HCT116 (cell line): ENCODE measurements at regions not wholly inside any gene's neighbourhood (a gene's known extent, or its start where the extent isn't known, plus 50 kb on each side); places are given as distances from the start of the nearest gene placed in this dataset.

Source experiments
- ATAC-seq: fragments of 200-7000 bp; cut with Tn5 transposase; 2 replicates; pipeline ENCODE4 v1.9.1; 2020; ENCODE audit warnings: mild to moderate bottlenecking, moderate library complexity
- BruUV-seq: library from RNA; stranded (reverse); fragments of 400-500 nt; replicated peaks from 2 replicates; lab custom pipeline; 2021; lab: Mats Ljungman, UMichigan
- CTCF ChIA-PET: fragments of 300-600 bp; sonication (Branson Sonifier 250); formaldehyde crosslinking; loops from one replicate; lab custom pipeline; 2021; ENCODE audit warnings: antibody characterized with exemption; lab: Charles Lee
- POLR2A ChIA-PET: fragments of 300-600, 350-600 bp; sonication (Branson Sonifier 250); formaldehyde crosslinking; loops from one replicate; lab custom pipeline; 2021; ENCODE audit warnings: antibody characterized with exemption; lab: Charles Lee
- RAD21 ChIA-PET, 2 experiments: fragments of 300-600 bp; sonication (Branson Sonifier 250); formaldehyde crosslinking; loops; one replicate each; lab custom pipeline; 2023; ENCODE audit warnings: low total read pairs in 2 of 2; ENCODE audit not compliant: uncharacterized antibody in 2 of 2, unreplicated experiment in 2 of 2, low non-redundant PET in 1 of 2; lab: Charles Lee
- DNase-seq: peaks from one replicate; pipeline ENCODE4 v3.0.0-alpha.2; 2010; ENCODE audit warnings: low read depth, low spot score
- H2AFZ ChIP-seq: fragments of 200-600 bp; shearing (Covaris generic), sonication (generic); 2 replicates; pipeline ENCODE4 v1.6.1; 2017; ENCODE audit warnings: low read depth, mixed run types, mixed read lengths, antibody characterized with exemption, low read length; ENCODE audit not compliant: poor library complexity, severe bottlenecking
- H3K27ac ChIP-seq: 2 replicates; pipeline ENCODE4 v1.5.1; 2012; ENCODE audit warnings: low read depth, low read length
- H3K27me3 ChIP-seq: fragments of 200-600 bp; sonication (generic); 2 replicates; pipeline ENCODE4 v1.6.1; 2016; ENCODE audit warnings: mixed run types, low read length, mixed read lengths; ENCODE audit not compliant: insufficient read depth
- H3K36me3 ChIP-seq, 2 experiments: fragments of 200-500 bp in 1 of 2; fragments of 200-600 bp in 1 of 2; sonication (Bioruptor generic) in 1 of 2; sonication (generic) in 1 of 2; 2 replicates each; pipeline versions ENCODE4 v1.5.1 to v1.6.1; 2014 to 2016; ENCODE audit warnings: low read length in 2 of 2, inconsistent platforms in 1 of 2, mixed read lengths in 1 of 2, mixed run types in 1 of 2; ENCODE audit not compliant: insufficient read depth in 2 of 2, control insufficient read depth in 1 of 2
- H3K4me1 ChIP-seq, 2 experiments: fragments of 200-600 bp in 1 of 2; sonication (generic) in 1 of 2; 2 replicates each; pipeline versions ENCODE4 v1.5.1 to v1.6.1; 2012 to 2017; ENCODE audit warnings: low read length in 2 of 2, inconsistent platforms in 1 of 2, mild to moderate bottlenecking in 1 of 2, mixed read lengths in 1 of 2, mixed run types in 1 of 2, moderate library complexity in 1 of 2; ENCODE audit not compliant: insufficient read depth in 2 of 2, control insufficient read depth in 1 of 2
- H3K4me2 ChIP-seq: fragments of 200-600 bp; sonication (generic); 2 replicates; pipeline ENCODE4 v1.6.1; 2017; ENCODE audit warnings: mixed run types, low read length, mixed read lengths
- H3K4me3 ChIP-seq, 2 experiments: fragments of 200-600 bp in 1 of 2; sonication (generic) in 1 of 2; replicated peaks in 1 of 2; 2 replicates each; pipeline ENCODE4 v1.5.1; 2011 to 2016; ENCODE audit warnings: low read length in 2 of 2, control low read depth in 1 of 2, low read depth in 1 of 2, mild to moderate bottlenecking in 1 of 2, mixed read lengths in 1 of 2, mixed run types in 1 of 2
- H3K79me2 ChIP-seq: fragments of 200-600 bp; sonication (generic); 2 replicates; pipeline ENCODE4 v1.6.1; 2017; ENCODE audit warnings: mild to moderate bottlenecking, mixed run types, low read length, moderate library complexity, mixed read lengths; ENCODE audit not compliant: insufficient read depth
- H3K9ac ChIP-seq: fragments of 200-600 bp; sonication (generic); 2 replicates; pipeline ENCODE4 v1.6.1; 2016; ENCODE audit warnings: low read length, mixed read lengths
- H3K9me2 ChIP-seq: fragments of 200-600 bp; sonication (generic), shearing (Covaris generic); 2 replicates; pipeline ENCODE4 v1.6.1; 2017; ENCODE audit warnings: mixed run types, mild to moderate bottlenecking, moderate library complexity; ENCODE audit not compliant: insufficient read depth
- H3K9me3 ChIP-seq, 2 experiments: fragments of 200-500 bp in 1 of 2; fragments of 200-600 bp in 1 of 2; sonication (Bioruptor generic) in 1 of 2; sonication (generic) in 1 of 2; 2 replicates each; pipeline ENCODE4 v1.6.1; 2014 to 2017; ENCODE audit warnings: low read length in 2 of 2, mixed read lengths in 2 of 2, inconsistent platforms in 1 of 2, low read depth in 1 of 2, mild to moderate bottlenecking in 1 of 2, mixed run types in 1 of 2, moderate library complexity in 1 of 2; ENCODE audit not compliant: control insufficient read depth in 1 of 2, insufficient read depth in 1 of 2
- H4K20me1 ChIP-seq: fragments of 200-600 bp; sonication (generic), shearing (Covaris generic); 2 replicates; pipeline ENCODE4 v1.6.1; 2017; ENCODE audit warnings: mixed run types, mild to moderate bottlenecking, moderate library complexity; ENCODE audit not compliant: insufficient read depth
- ATF3 ChIP-seq: IDR thresholded peaks from 2 replicates; pipeline ENCODE4 v1.6.1; 2012
- CEBPB ChIP-seq: IDR thresholded peaks from 2 replicates; pipeline ENCODE4 v1.6.1; 2012; ENCODE audit warnings: low read depth
- EGR1 ChIP-seq: IDR thresholded peaks from 2 replicates; pipeline ENCODE4 v1.6.1; 2012; ENCODE audit warnings: low read depth
- ELF1 ChIP-seq: IDR thresholded peaks from 2 replicates; pipeline ENCODE4 v1.6.1; 2012; ENCODE audit warnings: low read depth, borderline replicate concordance
- JUND ChIP-seq: IDR thresholded peaks from 2 replicates; pipeline ENCODE4 v1.6.1; 2012
- RAD21 ChIP-seq: IDR thresholded peaks from 2 replicates; pipeline ENCODE4 v1.6.1; 2012; ENCODE audit warnings: low read depth, mild to moderate bottlenecking
- SIN3A ChIP-seq: IDR thresholded peaks from 2 replicates; pipeline ENCODE4 v1.6.1; 2012; ENCODE audit warnings: low read depth
- SP1 ChIP-seq: IDR thresholded peaks from 2 replicates; pipeline ENCODE4 v1.6.1; 2012; ENCODE audit warnings: low read depth
- TCF7L2 ChIP-seq: IDR thresholded peaks from 2 replicates; pipeline ENCODE4 v1.7.0; 2011; ENCODE audit warnings: borderline replicate concordance, inconsistent platforms; ENCODE audit not compliant: insufficient read depth, insufficient read length; ENCODE audit errors: extremely low read depth
- YY1 ChIP-seq: IDR thresholded peaks from 2 replicates; pipeline ENCODE4 v1.6.1; 2011; ENCODE audit warnings: low read length, low read depth, moderate library complexity, mild to moderate bottlenecking; ENCODE audit not compliant: insufficient replicate concordance; ENCODE audit errors: extremely low read depth
- intact Hi-C: fragments of 100-400 bp; cut with micrococcal nuclease; formaldehyde crosslinking; loops from 2 replicates; pipeline ENCODE4 v1.10.0; 2022
- TF ChIP-seq, protein P1 (sequence below): IDR thresholded peaks from 2 replicates; pipeline ENCODE4 v1.6.1; 2012

GRCh38 chr21:39073063-39073462, 110.2 kb downstream of the PSMG1 start (continued):
- TF ChIP-seq, protein P1, sequence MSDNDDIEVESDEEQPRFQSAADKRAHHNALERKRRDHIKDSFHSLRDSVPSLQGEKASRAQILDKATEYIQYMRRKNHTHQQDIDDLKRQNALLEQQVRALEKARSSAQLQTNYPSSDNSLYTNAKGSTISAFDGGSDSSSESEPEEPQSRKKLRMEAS = no peak
- no peak for TF ChIP-seq SIN3A
- TF ChIP-seq CEBPB = no peak
- TF ChIP-seq ELF1 = no peak
- TF ChIP-seq EGR1 = no peak
- TF ChIP-seq YY1 = no peak
- no peak for TF ChIP-seq TCF7L2

DNA sequence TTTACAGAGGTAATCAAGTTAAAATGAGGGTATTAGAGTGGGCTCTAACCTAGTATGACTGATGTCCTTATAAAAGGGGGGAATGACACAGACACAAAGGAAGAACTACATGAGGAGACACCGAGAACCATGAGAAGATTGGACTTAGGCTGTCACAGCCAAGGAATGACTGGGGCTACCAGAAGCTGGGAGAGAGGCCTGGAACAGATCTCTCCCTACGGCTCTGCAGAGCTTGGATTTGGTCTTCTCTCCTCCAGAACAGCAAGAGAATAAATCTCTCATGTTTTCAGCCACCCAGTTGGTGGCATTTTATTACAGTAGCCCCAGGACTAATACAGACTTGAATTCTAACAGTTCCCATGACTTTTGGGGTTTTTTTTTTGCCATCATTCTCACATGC, 110.8 kb downstream of the PSMG1 start:
- ChIA-PET RAD21 (no interaction called here), POLR2A (no interaction called here), CTCF (no interaction called here)
- Histone ChIP-seq H3K4me2 (no peak overlapping the region), H3K27ac (no peak overlapping the region), H4K20me1 (no peaks in the 10 kb centered on the region), H3K9me3 (no peaks in the 10 kb centered on the region), H3K4me1 (no peaks in the 10 kb centered on the region), H3K36me3 (no peaks in the 10 kb centered on the region), H3K79me2 (no peaks in the 10 kb centered on the region), H3K27me3 (no peaks in the 10 kb centered on the region), H3K9ac (no peak overlapping the region), H2AFZ (no peak overlapping the region), H3K9me2 (no peaks in the 10 kb centered on the region), H3K4me3 (no peak overlapping the region)
- DNase-seq (no peak), ATAC-seq (no peak)
- TF ChIP-seq YY1 = no peak
- TF ChIP-seq SP1 = no peak
- TF ChIP-seq ATF3 = no peak
- no peak for TF ChIP-seq RAD21
- TF ChIP-seq JUND = no peak
- TF ChIP-seq SIN3A = no peak
- no TSS peak for BruUV-seq
- intact Hi-C loops = no loop called here
